ENCODE measurements at regions not wholly inside any gene's neighbourhood (a gene's known extent, or its start where the extent isn't known, plus 50 kb on each side); places are given as distances from the start of the nearest gene placed in this dataset.

GRCh38 chr6:14243597-14243996 lies 126.0 kb downstream of the CD83 start:
- Histone ChIP-seq H3K9ac (no peak overlapping the region), H3K9me3 (ENCODE audit: low read depth) (no peaks in the 10 kb centered on the region), H3K27ac (no peak overlapping the region), H4K20me1 (ENCODE audit: insufficient read depth) (no peaks in the 10 kb centered on the region), H3K27me3 (replicated peaks; ENCODE audit: insufficient read depth) (no peaks in the 10 kb centered on the region), H2AFZ (no peak overlapping the region), H3K4me1 (ENCODE audit: insufficient read depth) (no peaks in the 10 kb centered on the region), H3F3A (ENCODE audit: insufficient read depth) (no peaks in the 10 kb centered on the region), H3K36me3 (ENCODE audit: low read depth) (no peaks in the 10 kb centered on the region), H3K4me3 (no peak overlapping the region), H3K4me2 (ENCODE audit: unreplicated experiment) (no peak overlapping the region), H3K9me2 (ENCODE audit: insufficient read depth) (no peaks in the 10 kb centered on the region), H3K79me2 (ENCODE audit: insufficient read depth) (no peaks in the 10 kb centered on the region)
- 79 to 92% methylated on average over 5 of the region's 5 CpGs for WGBS, 2 experiments (ENCODE audit: low coverage in 1 of 2, low lambda C conversion rate in 2 of 2, missing lambda C conversion rate in 2 of 2)
- in situ Hi-C loops (cut with MboI) = no loop called here
- DNase-seq = no peak
- TF ChIP-seq EZH2 (IDR thresholded peaks at IDR 0.05; ENCODE audit: insufficient read depth, poor library complexity, severe bottlenecking) (no peak), EZH2phosphoT487 (IDR thresholded peaks at IDR 0.05; ENCODE audit: insufficient read depth, low read depth) (no peak)

- Histone ChIP-seq H3F3A (ENCODE audit: insufficient read depth) (no peaks in the 10 kb centered on the region), H3K9ac (no peak overlapping the region), H2AFZ (no peak overlapping the region), H3K4me3 (no peak overlapping the region), H3K4me2 (ENCODE audit: unreplicated experiment) (no peak overlapping the region), H3K9me2 (ENCODE audit: insufficient read depth) (no peaks in the 10 kb centered on the region), H3K4me1 (ENCODE audit: insufficient read depth) (no peaks in the 10 kb centered on the region), H3K27ac (no peak overlapping the region), H3K36me3 (ENCODE audit: low read depth) (no peaks in the 10 kb centered on the region), H3K9me3 (ENCODE audit: low read depth) (no peaks in the 10 kb centered on the region), H3K79me2 (ENCODE audit: insufficient read depth) (no peaks in the 10 kb centered on the region), H3K27me3 (replicated peaks; ENCODE audit: insufficient read depth) (no peaks in the 10 kb centered on the region), H4K20me1 (ENCODE audit: insufficient read depth) (no peaks in the 10 kb centered on the region)
- in situ Hi-C loops (cut with MboI) = no loop called here
- TF ChIP-seq EZH2 (IDR thresholded peaks at IDR 0.05; ENCODE audit: insufficient read depth, poor library complexity, severe bottlenecking) (no peak), EZH2phosphoT487 (IDR thresholded peaks at IDR 0.05; ENCODE audit: insufficient read depth, low read depth) (no peak)
- DNase-seq = no peak
- 84 to 87% methylated on average over 3 of the region's 3 CpGs for WGBS, 2 experiments (ENCODE audit: low coverage in 1 of 2, low lambda C conversion rate in 2 of 2, missing lambda C conversion rate in 2 of 2)
These were observed 129.3 kb downstream of the CD83 start for GRCh38 chr6:14246876-14247275.

- H3F3A ChIP-seq (ENCODE audit: insufficient read depth) = no peaks in the 10 kb centered on the region
- H3K9me2 ChIP-seq (ENCODE audit: insufficient read depth) = no peaks in the 10 kb centered on the region
- H3K27ac ChIP-seq = no peak overlapping the region
- H2AFZ ChIP-seq = no peak overlapping the region
- no peaks in the 10 kb centered on the region for H3K4me1 ChIP-seq (ENCODE audit: insufficient read depth)
- in situ Hi-C loops (cut with MboI) = no loop called here
- H3K9me3 ChIP-seq (ENCODE audit: low read depth) = no peaks in the 10 kb centered on the region
- no peaks in the 10 kb centered on the region for H3K27me3 ChIP-seq (replicated peaks; ENCODE audit: insufficient read depth)
- no peaks in the 10 kb centered on the region for H3K36me3 ChIP-seq (ENCODE audit: low read depth)
- H3K79me2 ChIP-seq (ENCODE audit: insufficient read depth) = no peaks in the 10 kb centered on the region
- 73 to 79% methylated on average over 4 of the region's 4 CpGs for WGBS, 2 experiments (ENCODE audit: low coverage in 1 of 2, low lambda C conversion rate in 2 of 2, missing lambda C conversion rate in 2 of 2)
- no peaks in the 10 kb centered on the region for H4K20me1 ChIP-seq (ENCODE audit: insufficient read depth)
- no peak for DNase-seq
- TF ChIP-seq EZH2 (IDR thresholded peaks at IDR 0.05; ENCODE audit: insufficient read depth, poor library complexity, severe bottlenecking) = no peak
- no peak for TF ChIP-seq EZH2phosphoT487 (IDR thresholded peaks at IDR 0.05; ENCODE audit: insufficient read depth, low read depth)
- H3K9ac ChIP-seq = no peak overlapping the region
- no peak overlapping the region for H3K4me2 ChIP-seq (ENCODE audit: unreplicated experiment)
- no peak overlapping the region for H3K4me3 ChIP-seq
These were observed 133.0 kb downstream of the CD83 start for GRCh38 chr6:14250573-14250972.

- Histone ChIP-seq H2AFZ (no peak overlapping the region), H3K9me2 (ENCODE audit: insufficient read depth) (no peaks in the 10 kb centered on the region), H3K27me3 (replicated peaks; ENCODE audit: insufficient read depth) (no peaks in the 10 kb centered on the region), H3K79me2 (ENCODE audit: insufficient read depth) (no peaks in the 10 kb centered on the region), H3K4me2 (ENCODE audit: unreplicated experiment) (no peak overlapping the region), H3K9me3 (ENCODE audit: low read depth) (no peaks in the 10 kb centered on the region), H3K36me3 (ENCODE audit: low read depth) (no peaks in the 10 kb centered on the region), H4K20me1 (ENCODE audit: insufficient read depth) (no peaks in the 10 kb centered on the region), H3K9ac (no peak overlapping the region), H3K27ac (no peak overlapping the region), H3K4me3 (no peak overlapping the region), H3F3A (ENCODE audit: insufficient read depth) (no peaks in the 10 kb centered on the region), H3K4me1 (ENCODE audit: insufficient read depth) (no peaks in the 10 kb centered on the region)
- WGBS, 2 experiments (ENCODE audit: low coverage in 1 of 2, low lambda C conversion rate in 2 of 2, missing lambda C conversion rate in 2 of 2) = 82 to 88% methylated on average over 9 to 10 of the region's 10 CpGs
- DNase-seq = no peak
- in situ Hi-C loops (cut with MboI) = no loop called here
- TF ChIP-seq EZH2phosphoT487 (IDR thresholded peaks at IDR 0.05; ENCODE audit: insufficient read depth, low read depth) (no peak), EZH2 (IDR thresholded peaks at IDR 0.05; ENCODE audit: insufficient read depth, poor library complexity, severe bottlenecking) (no peak)
These were observed 134.8 kb downstream of the CD83 start for GRCh38 chr6:14252271-14252850.

GRCh38 chr6:14254505-14254904 lies 136.9 kb downstream of the CD83 start:
- no peaks in the 10 kb centered on the region for H3K9me3 ChIP-seq (ENCODE audit: low read depth)
- H4K20me1 ChIP-seq (ENCODE audit: insufficient read depth) = no peaks in the 10 kb centered on the region
- H3K36me3 ChIP-seq (ENCODE audit: low read depth) = no peaks in the 10 kb centered on the region
- H3K79me2 ChIP-seq (ENCODE audit: insufficient read depth) = no peaks in the 10 kb centered on the region
- no peak for DNase-seq
- WGBS, 2 experiments (ENCODE audit: low coverage in 1 of 2, low lambda C conversion rate in 2 of 2, missing lambda C conversion rate in 2 of 2) = 89% methylated on average over 7 of the region's 7 CpGs
- no peak for TF ChIP-seq EZH2 (IDR thresholded peaks at IDR 0.05; ENCODE audit: insufficient read depth, poor library complexity, severe bottlenecking)
- TF ChIP-seq EZH2phosphoT487 (IDR thresholded peaks at IDR 0.05; ENCODE audit: insufficient read depth, low read depth) = no peak
- H3K4me3 ChIP-seq = no peak overlapping the region
- no peaks in the 10 kb centered on the region for H3F3A ChIP-seq (ENCODE audit: insufficient read depth)
- no peaks in the 10 kb centered on the region for H3K4me1 ChIP-seq (ENCODE audit: insufficient read depth)
- in situ Hi-C loops (cut with MboI) = no loop called here
- no peaks in the 10 kb centered on the region for H3K27me3 ChIP-seq (replicated peaks; ENCODE audit: insufficient read depth)
- no peak overlapping the region for H3K27ac ChIP-seq
- H2AFZ ChIP-seq = no peak overlapping the region
- no peak overlapping the region for H3K4me2 ChIP-seq (ENCODE audit: unreplicated experiment)
- H3K9ac ChIP-seq = no peak overlapping the region
- H3K9me2 ChIP-seq (ENCODE audit: insufficient read depth) = no peaks in the 10 kb centered on the region

Measured in GM23248 (cell line).